ENCODE measurements at regions not wholly inside any gene's neighbourhood (a gene's known extent, or its start where the extent isn't known, plus 50 kb on each side); places are given as distances from the start of the nearest gene placed in this dataset.
"Not testable (repeated sequence)": the region's sequence is repeated elsewhere in the genome, so short reads cannot be mapped to it uniquely, and the experiment has no call there.

DNA sequence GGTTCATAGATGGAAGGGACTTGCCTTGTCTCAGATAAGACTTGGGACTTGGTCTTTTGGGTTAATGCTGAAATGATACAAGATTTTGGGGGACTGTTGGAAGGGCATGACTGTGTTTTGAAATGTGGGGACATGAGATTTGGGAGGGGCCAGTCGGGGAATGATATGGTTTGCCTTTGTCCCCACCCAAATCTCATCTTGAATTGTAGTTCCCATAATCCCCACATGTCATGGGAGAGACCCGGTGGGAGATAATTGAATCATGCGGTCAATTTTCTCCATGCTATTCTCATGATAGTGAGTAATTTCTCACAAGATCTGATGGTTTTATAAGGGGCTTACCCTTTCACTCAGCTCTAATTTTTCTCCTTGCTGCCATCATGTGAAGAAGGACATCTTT is 617.4 kb downstream of the SLC16A7 start:
- TF ChIP-seq, protein P1, sequence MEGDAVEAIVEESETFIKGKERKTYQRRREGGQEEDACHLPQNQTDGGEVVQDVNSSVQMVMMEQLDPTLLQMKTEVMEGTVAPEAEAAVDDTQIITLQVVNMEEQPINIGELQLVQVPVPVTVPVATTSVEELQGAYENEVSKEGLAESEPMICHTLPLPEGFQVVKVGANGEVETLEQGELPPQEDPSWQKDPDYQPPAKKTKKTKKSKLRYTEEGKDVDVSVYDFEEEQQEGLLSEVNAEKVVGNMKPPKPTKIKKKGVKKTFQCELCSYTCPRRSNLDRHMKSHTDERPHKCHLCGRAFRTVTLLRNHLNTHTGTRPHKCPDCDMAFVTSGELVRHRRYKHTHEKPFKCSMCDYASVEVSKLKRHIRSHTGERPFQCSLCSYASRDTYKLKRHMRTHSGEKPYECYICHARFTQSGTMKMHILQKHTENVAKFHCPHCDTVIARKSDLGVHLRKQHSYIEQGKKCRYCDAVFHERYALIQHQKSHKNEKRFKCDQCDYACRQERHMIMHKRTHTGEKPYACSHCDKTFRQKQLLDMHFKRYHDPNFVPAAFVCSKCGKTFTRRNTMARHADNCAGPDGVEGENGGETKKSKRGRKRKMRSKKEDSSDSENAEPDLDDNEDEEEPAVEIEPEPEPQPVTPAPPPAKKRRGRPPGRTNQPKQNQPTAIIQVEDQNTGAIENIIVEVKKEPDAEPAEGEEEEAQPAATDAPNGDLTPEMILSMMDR (conservative IDR thresholded peaks at IDR 0.05; ENCODE audit: low read length) = not testable (repeated sequence)
- not testable (repeated sequence) for TF ChIP-seq EZH2phosphoT487 (IDR thresholded peaks at IDR 0.05; ENCODE audit: borderline replicate concordance, low read depth, low read length)

All from OCI-LY7 (cell line).